Spleen (tissue), 11 donors: ENCODE measurements at regions not wholly inside any gene's neighbourhood (a gene's known extent, or its start where the extent isn't known, plus 50 kb on each side); places are given as distances from the start of the nearest gene placed in this dataset.

Experiments
- DNase-seq: peaks from one replicate; pipeline ENCODE4 v3.0.0-alpha.2; 2020
- H3K27ac ChIP-seq, 8 donors: fragments of 200-600 bp; sonication (generic) in 7 of 8; 1 replicate in 4 of 8; 2 replicates in 4 of 8; pipeline versions ENCODE4 v1.5.0 to v1.8.0; 2016 to 2021; ENCODE audit warnings: inconsistent platforms in 4 of 8, mild to moderate bottlenecking in 4 of 8, moderate library complexity in 1 of 8
- H3K27me3 ChIP-seq, 7 donors: fragments of 200-600 bp; sonication (generic) in 6 of 7; replicated peaks in 1 of 7; 1 replicate in 4 of 7; 2 replicates in 3 of 7; pipeline versions ENCODE4 v1.5.0 to v1.8.0; 2016 to 2021; ENCODE audit warnings: inconsistent platforms in 3 of 7, mild to moderate bottlenecking in 1 of 7
- H3K36me3 ChIP-seq, 6 donors: fragments of 200-600 bp; sonication (generic) in 5 of 6; 1 replicate in 4 of 6; 2 replicates in 2 of 6; pipeline versions ENCODE4 v1.5.0 to v1.8.0; 2016 to 2021; ENCODE audit warnings: inconsistent platforms in 2 of 6
- H3K4me1 ChIP-seq, 6 donors: fragments of 200-600 bp; sonication (generic) in 5 of 6; 1 replicate in 3 of 6; 2 replicates in 3 of 6; pipeline versions ENCODE4 v1.5.0 to v1.8.0; 2016 to 2021; ENCODE audit warnings: inconsistent platforms in 3 of 6
- H3K4me3 ChIP-seq, 8 donors: fragments of 200-600 bp; sonication (generic) in 7 of 8; 1 replicate in 4 of 8; 2 replicates in 4 of 8; pipeline versions ENCODE4 v1.5.0 to v1.8.0; 2016 to 2021; ENCODE audit warnings: inconsistent platforms in 4 of 8, mild to moderate bottlenecking in 4 of 8, moderate library complexity in 2 of 8
- H3K9me3 ChIP-seq, 8 donors: fragments of 200-600 bp; sonication (generic) in 7 of 8; 1 replicate in 4 of 8; 2 replicates in 4 of 8; pipeline versions ENCODE4 v1.5.0 to v1.8.0; 2016 to 2021; ENCODE audit warnings: inconsistent platforms in 4 of 8
- POLR2A ChIP-seq, 3 donors: fragments of 450-650 bp; IDR thresholded peaks; one replicate each; pipeline ENCODE4 v1.5.1; 2017; ENCODE audit warnings: antibody characterized with exemption in 3 of 3, mild to moderate bottlenecking in 1 of 3
- POLR2AphosphoS5 ChIP-seq, 3 donors: sonication (generic); formaldehyde crosslinking; IDR thresholded peaks; one replicate each; pipeline ENCODE4 v1.5.1; 2017; ENCODE audit warnings: antibody characterized with exemption in 3 of 3
- WGBS, 5 donors: extraction: QIAGEN DNeasy Blood & Tissue Kit in 3 of 5; methylation state at CpG; one replicate each; pipeline versions ENCODE4 v1.1.5 to v1.1.7; 2013 to 2018; 5-methylcytosine and 5-hydroxymethylcytosine counted together
- intact Hi-C: fragments of 100-400 bp; cut with DNase I; formaldehyde crosslinking; loops from one replicate; pipeline ENCODE4 v1.15.0; 2023; ENCODE audit warnings: low total_unique reads
- TF ChIP-seq, protein P1 (sequence below), 11 experiments: fragments of 200-600 bp in 7 of 11; fragments of 450-650 bp in 4 of 11; sonication (generic) in 4 of 11; IDR thresholded peaks in 8 of 11; conservative IDR thresholded peaks in 3 of 11; 1 replicate in 7 of 11; 2 replicates in 4 of 11; pipeline versions ENCODE4 v1.4.0 to v1.8.0; 2016 to 2021; ENCODE audit warnings: antibody characterized with exemption in 11 of 11, inconsistent platforms in 4 of 11, mild to moderate bottlenecking in 1 of 11
- donor health status: healthy with polysubstance abuse.
- donor health status: DM: no; HTN: no; CAD: no; lungs with moderate emphysema.
- donor health status: DM: no; HTN: no; CAD: no.
- donor health status: Bipolar disorder and iron deficiency.
- donor health status: healthy.
- donor health status: DM: no; HTN: no; CAD: no.
- donor health status: DM: yes; HTN: yes; CAD: no.

DNA sequence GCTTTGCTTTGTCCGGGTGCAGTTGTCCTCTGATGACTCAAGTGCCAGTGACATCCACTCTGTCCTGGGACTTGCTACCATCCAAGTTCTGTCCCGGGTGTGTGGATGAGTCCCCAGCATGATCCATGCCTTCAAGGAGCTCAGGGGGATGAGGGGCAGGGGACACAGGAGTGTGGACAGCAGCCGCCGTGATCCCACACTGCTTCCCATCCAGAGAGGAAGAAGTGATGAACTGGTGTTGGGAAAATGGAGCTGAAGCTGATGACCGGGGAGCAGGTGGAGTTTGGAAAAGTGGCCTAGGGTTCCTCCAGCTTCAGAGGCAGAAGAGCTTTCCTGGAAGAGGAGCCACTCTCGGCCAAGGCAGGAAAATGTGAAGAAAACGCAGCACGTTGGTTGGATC, 249.6 kb upstream of the TNRC6C start:
- Histone ChIP-seq H3K9me3 (peaks cover 0 to 41% (median 31%) of the 10 kb centered on the region in 8 donors), H3K27me3 (peaks cover 0 to 15% (median 0%) of the 10 kb centered on the region in 7 donors), H3K27ac (no peak overlapping the region), H3K4me3 (no peak overlapping the region), H3K4me1 (no peaks in the 10 kb centered on the region), H3K36me3 (no peaks in the 10 kb centered on the region)
- 83 to 88% (median 87%) methylated on average over 8 of the region's 8 CpGs for WGBS, 5 donors
- intact Hi-C loops = no loop called here
- DNase-seq = no peak
- TF ChIP-seq POLR2AphosphoS5 (IDR thresholded peaks at IDR 0.05) (no peak), POLR2A (IDR thresholded peaks at IDR 0.05) (no peak)
- TF ChIP-seq, protein P1, sequence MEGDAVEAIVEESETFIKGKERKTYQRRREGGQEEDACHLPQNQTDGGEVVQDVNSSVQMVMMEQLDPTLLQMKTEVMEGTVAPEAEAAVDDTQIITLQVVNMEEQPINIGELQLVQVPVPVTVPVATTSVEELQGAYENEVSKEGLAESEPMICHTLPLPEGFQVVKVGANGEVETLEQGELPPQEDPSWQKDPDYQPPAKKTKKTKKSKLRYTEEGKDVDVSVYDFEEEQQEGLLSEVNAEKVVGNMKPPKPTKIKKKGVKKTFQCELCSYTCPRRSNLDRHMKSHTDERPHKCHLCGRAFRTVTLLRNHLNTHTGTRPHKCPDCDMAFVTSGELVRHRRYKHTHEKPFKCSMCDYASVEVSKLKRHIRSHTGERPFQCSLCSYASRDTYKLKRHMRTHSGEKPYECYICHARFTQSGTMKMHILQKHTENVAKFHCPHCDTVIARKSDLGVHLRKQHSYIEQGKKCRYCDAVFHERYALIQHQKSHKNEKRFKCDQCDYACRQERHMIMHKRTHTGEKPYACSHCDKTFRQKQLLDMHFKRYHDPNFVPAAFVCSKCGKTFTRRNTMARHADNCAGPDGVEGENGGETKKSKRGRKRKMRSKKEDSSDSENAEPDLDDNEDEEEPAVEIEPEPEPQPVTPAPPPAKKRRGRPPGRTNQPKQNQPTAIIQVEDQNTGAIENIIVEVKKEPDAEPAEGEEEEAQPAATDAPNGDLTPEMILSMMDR (IDR thresholded peaks at IDR 0.05 in 8 of 11, conservative IDR thresholded peaks at IDR 0.05 in 3 of 11) = no peak

DNA sequence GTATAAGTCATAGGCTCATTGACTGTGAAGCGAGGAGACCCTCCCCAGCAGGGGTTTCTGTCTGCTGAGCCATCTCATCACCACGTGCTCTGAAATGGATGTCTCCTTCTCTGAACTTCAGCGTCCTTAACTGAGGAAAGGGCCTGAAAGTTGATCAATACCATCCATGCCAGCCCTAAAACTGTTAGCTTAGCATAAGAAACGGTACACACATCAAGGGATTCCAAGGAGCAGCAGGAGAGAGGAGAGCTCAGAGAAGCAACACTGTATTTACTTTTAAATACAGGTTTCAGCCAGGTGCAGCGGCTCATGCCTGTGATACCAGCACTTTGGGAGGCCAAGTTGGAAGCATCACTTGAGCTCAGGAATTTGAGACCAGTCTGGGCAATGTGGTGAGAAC, 248.9 kb upstream of the TNRC6C start:
- Histone ChIP-seq H3K27me3 (peaks cover 0 to 15% (median 0%) of the 10 kb centered on the region in 7 donors), H3K9me3 (peaks cover 0 to 41% (median 31%) of the 10 kb centered on the region in 8 donors), H3K36me3 (no peaks in the 10 kb centered on the region), H3K4me3 (no peak overlapping the region), H3K4me1 (no peaks in the 10 kb centered on the region), H3K27ac (no peak overlapping the region)
- WGBS, 5 donors = 66 to 85% (median 72%) methylated on average over 5 of the region's 5 CpGs
- TF ChIP-seq, protein P1 (IDR thresholded peaks at IDR 0.05 in 8 of 11, conservative IDR thresholded peaks at IDR 0.05 in 3 of 11) = no peak
- no peak for TF ChIP-seq POLR2AphosphoS5 (IDR thresholded peaks at IDR 0.05)
- intact Hi-C loops = no loop called here
- DNase-seq = no peak

DNA sequence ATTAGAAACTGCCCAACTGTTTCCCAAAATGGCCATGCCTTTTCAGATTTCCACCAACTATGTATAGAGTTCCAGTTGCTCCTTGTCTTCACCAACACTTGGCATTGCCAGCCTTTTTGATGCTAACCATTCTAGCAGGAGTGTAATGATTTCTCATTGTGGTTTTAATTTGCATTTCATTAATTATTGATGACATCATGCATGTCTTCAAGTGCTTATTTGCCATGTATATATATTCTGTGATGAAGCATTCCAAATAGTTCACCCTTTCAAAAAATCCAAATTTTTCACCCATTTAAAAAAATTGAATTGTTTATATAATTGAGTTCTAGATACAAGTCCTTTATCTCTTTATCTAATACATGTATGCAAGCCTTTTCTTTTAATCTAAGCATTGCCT, 245.9 kb upstream of the TNRC6C start:
- Histone ChIP-seq H3K4me1 (no peaks in the 10 kb centered on the region), H3K27ac (no peak overlapping the region), H3K9me3 (peaks cover 0 to 38% (median 18%) of the 10 kb centered on the region in 8 donors), H3K4me3 (no peak overlapping the region), H3K36me3 (no peaks in the 10 kb centered on the region), H3K27me3 (peaks cover 0 to 5% (median 0%) of the 10 kb centered on the region in 7 donors)
- intact Hi-C loops = no loop called here
- DNase-seq = no peak
- TF ChIP-seq POLR2A (IDR thresholded peaks at IDR 0.05) (no peak), POLR2AphosphoS5 (IDR thresholded peaks at IDR 0.05) (no peak)
- TF ChIP-seq, protein P1 (IDR thresholded peaks at IDR 0.05 in 8 of 11, conservative IDR thresholded peaks at IDR 0.05 in 3 of 11) = no peak

DNA sequence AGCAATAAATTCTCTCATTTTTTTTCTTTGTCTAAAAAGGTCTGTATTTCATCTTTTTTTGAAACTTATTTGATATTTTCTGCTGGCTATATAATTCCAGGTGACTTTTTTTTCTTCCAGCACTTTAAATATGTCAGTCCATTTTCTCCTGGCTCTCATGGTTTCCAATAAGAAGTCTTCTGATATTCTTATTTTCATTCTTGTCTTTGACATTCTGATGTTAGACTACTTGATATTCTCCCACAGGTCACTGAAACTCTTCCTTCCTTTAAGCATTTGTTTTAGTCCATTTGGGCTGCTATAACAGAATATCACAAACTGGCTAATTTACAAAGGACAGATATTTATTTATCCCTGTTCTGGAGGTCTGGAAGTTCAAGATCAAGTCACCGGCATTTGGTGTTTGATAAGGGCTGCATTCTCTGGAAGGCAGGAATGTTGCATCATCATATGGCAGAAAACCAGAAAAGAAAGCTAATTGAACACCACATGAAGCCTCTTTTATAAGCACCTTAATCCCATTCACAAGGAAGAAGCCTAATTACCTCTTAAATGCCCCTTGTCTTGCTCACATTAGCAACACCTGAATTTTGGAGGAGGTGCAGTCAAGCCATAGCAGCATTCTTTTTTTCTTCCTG, 242.1 kb upstream of the TNRC6C start:
- DNase-seq = no peak
- Histone ChIP-seq H3K9me3 (peaks cover 0 to 38% (median 18%) of the 10 kb centered on the region in 8 donors), H3K4me1 (no peaks in the 10 kb centered on the region), H3K4me3 (no peak overlapping the region), H3K27ac (no peak overlapping the region), H3K36me3 (no peaks in the 10 kb centered on the region), H3K27me3 (peaks cover 0 to 8% (median 0%) of the 10 kb centered on the region in 7 donors)
- no peak for TF ChIP-seq POLR2AphosphoS5 (IDR thresholded peaks at IDR 0.05)
- TF ChIP-seq, protein P1 (IDR thresholded peaks at IDR 0.05 in 8 of 11, conservative IDR thresholded peaks at IDR 0.05 in 3 of 11) = no peak
- intact Hi-C loops = no loop called here
- 62 to 84% (median 73%) methylated on average over 1 of the region's 1 CpG for WGBS, 5 donors
